Testis (tissue), 2 donors: ENCODE measurements at regions not wholly inside any gene's neighbourhood (a gene's known extent, or its start where the extent isn't known, plus 50 kb on each side); places are given as distances from the start of the nearest gene placed in this dataset.

Experiments used
- POLR2A ChIP-seq: fragments of 450-650 bp; IDR thresholded peaks from one replicate; pipeline ENCODE4 v1.6.1; 2017; ENCODE audit warnings: antibody characterized with exemption, mild to moderate bottlenecking, moderate library complexity
- TF ChIP-seq, protein P1 (sequence below), 3 experiments: fragments of 450-650 bp in 2 of 3; fragments of 200-600 bp in 1 of 3; sonication (generic) in 1 of 3; IDR thresholded peaks; one replicate each; pipeline ENCODE4 v1.5.1; 2016 to 2019; ENCODE audit warnings: antibody characterized with exemption in 3 of 3, mild to moderate bottlenecking in 2 of 3, moderate library complexity in 1 of 3

GRCh38 chr2:228839421-228839876, 431.6 kb downstream of the PID1 start:
- TF ChIP-seq POLR2A: no peak
- TF ChIP-seq, protein P1, sequence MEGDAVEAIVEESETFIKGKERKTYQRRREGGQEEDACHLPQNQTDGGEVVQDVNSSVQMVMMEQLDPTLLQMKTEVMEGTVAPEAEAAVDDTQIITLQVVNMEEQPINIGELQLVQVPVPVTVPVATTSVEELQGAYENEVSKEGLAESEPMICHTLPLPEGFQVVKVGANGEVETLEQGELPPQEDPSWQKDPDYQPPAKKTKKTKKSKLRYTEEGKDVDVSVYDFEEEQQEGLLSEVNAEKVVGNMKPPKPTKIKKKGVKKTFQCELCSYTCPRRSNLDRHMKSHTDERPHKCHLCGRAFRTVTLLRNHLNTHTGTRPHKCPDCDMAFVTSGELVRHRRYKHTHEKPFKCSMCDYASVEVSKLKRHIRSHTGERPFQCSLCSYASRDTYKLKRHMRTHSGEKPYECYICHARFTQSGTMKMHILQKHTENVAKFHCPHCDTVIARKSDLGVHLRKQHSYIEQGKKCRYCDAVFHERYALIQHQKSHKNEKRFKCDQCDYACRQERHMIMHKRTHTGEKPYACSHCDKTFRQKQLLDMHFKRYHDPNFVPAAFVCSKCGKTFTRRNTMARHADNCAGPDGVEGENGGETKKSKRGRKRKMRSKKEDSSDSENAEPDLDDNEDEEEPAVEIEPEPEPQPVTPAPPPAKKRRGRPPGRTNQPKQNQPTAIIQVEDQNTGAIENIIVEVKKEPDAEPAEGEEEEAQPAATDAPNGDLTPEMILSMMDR (IDR thresholded peaks at IDR 0.05): no peak
